Stimulated activated naive CD8-positive, alpha-beta T cell treated with anti-CD3 and anti-CD28 coated beads, Interleukin-15, Interleukin-2, amounts not matched to agents 100 ng/mL and 50 ng/mL, for 24 hours (primary cell): ENCODE measurements at regions not wholly inside any gene's neighbourhood (a gene's known extent, or its start where the extent isn't known, plus 50 kb on each side); places are given as distances from the start of the nearest gene placed in this dataset.
"Not testable (repeated sequence)": the region's sequence is repeated elsewhere in the genome, so short reads cannot be mapped to it uniquely, and the experiment has no call there.

Experiments
- H3K27ac Mint-ChIP-seq: one replicate; pipeline ENCODE4 v1.8.0; 2021; ENCODE audit warnings: mild to moderate bottlenecking, mixed read lengths
- H3K27me3 Mint-ChIP-seq: one replicate; pipeline ENCODE4 v1.8.0; 2021; ENCODE audit warnings: mixed read lengths
- H3K36me3 Mint-ChIP-seq: one replicate; pipeline ENCODE4 v1.8.0; 2021; ENCODE audit warnings: low read depth, mixed read lengths
- H3K4me1 Mint-ChIP-seq: one replicate; pipeline ENCODE4 v1.8.0; 2021; ENCODE audit warnings: low read depth, mixed read lengths
- H3K4me3 Mint-ChIP-seq: one replicate; pipeline ENCODE4 v1.8.0; 2021; ENCODE audit warnings: mild to moderate bottlenecking, mixed read lengths
- H3K9me3 Mint-ChIP-seq: one replicate; pipeline ENCODE4 v1.8.0; 2021; ENCODE audit warnings: mixed read lengths

DNA sequence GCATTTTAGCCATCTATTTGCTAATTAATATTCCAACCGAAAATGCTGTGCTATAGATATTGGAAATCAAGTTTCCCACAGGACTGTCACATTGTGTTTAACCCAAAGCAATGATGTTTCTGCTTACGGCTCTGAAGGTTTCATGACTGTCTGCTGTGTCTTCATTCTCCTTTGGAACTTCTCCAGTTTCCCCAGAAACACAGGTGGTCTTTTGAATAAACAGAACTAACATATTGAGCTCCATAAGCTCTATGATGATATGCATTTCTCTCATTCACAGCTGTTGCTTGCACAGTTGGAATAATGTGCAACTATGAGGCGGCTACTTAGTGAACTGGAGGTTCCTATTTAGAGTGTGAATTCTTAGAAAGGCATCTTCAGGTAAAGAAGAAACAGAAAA, 266.0 kb upstream of the ID4 start:
- no peak overlapping the region for H3K27ac Mint-ChIP-seq
- H3K9me3 Mint-ChIP-seq = peaks cover 8% of the 10 kb centered on the region
- H3K27me3 Mint-ChIP-seq = no peaks in the 10 kb centered on the region
- H3K4me1 Mint-ChIP-seq = no peaks in the 10 kb centered on the region
- no peak overlapping the region for H3K4me3 Mint-ChIP-seq
- no peaks in the 10 kb centered on the region for H3K36me3 Mint-ChIP-seq

- H3K4me1 Mint-ChIP-seq = no peaks in the 10 kb centered on the region
- H3K9me3 Mint-ChIP-seq = peaks cover 4% of the 10 kb centered on the region
- H3K4me3 Mint-ChIP-seq = no peak overlapping the region
- no peaks in the 10 kb centered on the region for H3K36me3 Mint-ChIP-seq
- no peaks in the 10 kb centered on the region for H3K27me3 Mint-ChIP-seq
- H3K27ac Mint-ChIP-seq = no peak overlapping the region
Observed at GRCh38 chr6:19578481-19578880, 258.7 kb upstream of the ID4 start.

DNA sequence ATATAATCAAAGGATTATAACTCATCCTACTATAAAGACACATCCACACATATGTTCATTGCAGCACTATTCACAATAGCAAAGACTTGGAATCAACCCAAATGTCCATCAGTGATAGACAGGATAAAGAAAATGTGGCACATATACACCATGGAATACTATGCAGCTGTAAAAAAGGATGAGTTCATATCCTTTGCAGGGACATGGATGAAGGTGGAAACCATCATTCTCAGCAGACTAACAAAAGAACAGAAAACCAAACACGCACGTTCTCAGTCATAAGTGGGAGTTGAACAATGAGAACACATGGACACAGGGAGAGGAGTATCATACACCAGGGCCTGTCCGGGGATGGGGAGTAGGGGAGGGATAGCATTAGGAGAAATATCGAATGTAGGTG, 253.0 kb upstream of the ID4 start:
- not testable (repeated sequence) for H3K27ac Mint-ChIP-seq, H3K4me1 Mint-ChIP-seq, H3K9me3 Mint-ChIP-seq, H3K4me3 Mint-ChIP-seq, H3K27me3 Mint-ChIP-seq, H3K36me3 Mint-ChIP-seq

DNA sequence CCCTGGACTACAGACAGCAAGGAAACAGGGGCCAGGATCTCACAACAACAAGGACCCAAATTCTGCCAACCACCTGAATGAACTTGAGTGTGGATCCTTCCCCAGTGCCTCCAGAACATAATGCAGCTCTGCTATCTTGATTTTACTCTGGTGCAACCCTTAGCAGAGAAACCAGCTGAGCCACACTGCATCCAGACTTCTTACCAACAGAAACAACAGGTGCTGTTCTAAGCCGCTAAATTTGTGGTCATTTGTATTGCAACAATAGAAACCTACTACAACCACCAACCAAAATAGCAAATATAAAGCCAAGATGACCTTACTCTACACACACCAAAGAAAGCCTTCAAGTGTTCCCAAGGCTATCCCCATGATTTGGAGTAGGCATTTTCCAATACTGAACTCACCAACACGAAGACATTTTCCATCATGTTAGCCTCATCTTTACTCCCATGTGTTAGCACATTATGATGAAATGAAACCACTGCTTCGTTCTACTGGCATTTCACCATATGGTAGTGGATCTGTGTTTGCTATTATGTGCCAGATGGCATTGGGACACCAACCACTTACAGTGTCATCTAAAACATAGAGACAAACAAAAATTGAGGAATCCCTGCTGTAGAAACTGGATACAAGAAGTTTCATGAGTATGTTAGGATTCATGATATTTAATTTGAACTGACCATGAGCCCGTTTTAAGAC, 249.8 kb upstream of the ID4 start:
- Mint-ChIP-seq H3K9me3 (peaks cover 8% of the 10 kb centered on the region), H3K4me3 (no peak overlapping the region), H3K27ac (no peak overlapping the region), H3K36me3 (no peaks in the 10 kb centered on the region), H3K4me1 (no peaks in the 10 kb centered on the region), H3K27me3 (no peaks in the 10 kb centered on the region)

- Mint-ChIP-seq H3K4me1 (no peaks in the 10 kb centered on the region), H3K27me3 (no peaks in the 10 kb centered on the region), H3K27ac (no peak overlapping the region), H3K36me3 (no peaks in the 10 kb centered on the region), H3K9me3 (no peaks in the 10 kb centered on the region), H3K4me3 (no peak overlapping the region)
Observed at GRCh38 chr6:19590501-19591131, 246.6 kb upstream of the ID4 start.

DNA sequence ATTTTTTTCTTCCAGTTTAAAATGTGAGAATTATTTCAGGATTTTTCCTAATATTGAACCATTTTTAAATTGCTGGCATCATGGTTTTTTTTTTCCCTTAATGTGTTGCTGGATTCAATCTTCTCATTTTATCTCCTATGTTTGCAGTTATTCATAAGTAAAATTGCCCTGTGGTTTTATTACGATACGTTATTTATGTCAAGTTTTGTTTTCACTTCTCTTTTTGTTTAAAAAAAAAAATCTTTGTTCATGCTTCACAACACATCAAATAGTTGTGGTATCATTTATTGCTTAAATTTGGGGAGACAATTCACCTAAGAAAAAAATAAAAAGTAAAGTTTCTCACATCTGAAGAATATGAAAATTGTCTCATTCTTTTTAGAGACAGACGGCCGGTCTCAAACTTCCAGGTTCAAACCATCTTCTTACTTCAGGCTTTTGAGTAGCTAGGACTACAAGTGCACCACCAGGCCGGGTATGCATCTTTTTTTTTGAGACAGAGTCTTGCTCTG, 239.3 kb upstream of the ID4 start:
- no peak overlapping the region for H3K27ac Mint-ChIP-seq
- no peak overlapping the region for H3K4me3 Mint-ChIP-seq
- H3K36me3 Mint-ChIP-seq = no peaks in the 10 kb centered on the region
- H3K4me1 Mint-ChIP-seq = no peaks in the 10 kb centered on the region
- no peaks in the 10 kb centered on the region for H3K27me3 Mint-ChIP-seq
- H3K9me3 Mint-ChIP-seq = no peaks in the 10 kb centered on the region

DNA sequence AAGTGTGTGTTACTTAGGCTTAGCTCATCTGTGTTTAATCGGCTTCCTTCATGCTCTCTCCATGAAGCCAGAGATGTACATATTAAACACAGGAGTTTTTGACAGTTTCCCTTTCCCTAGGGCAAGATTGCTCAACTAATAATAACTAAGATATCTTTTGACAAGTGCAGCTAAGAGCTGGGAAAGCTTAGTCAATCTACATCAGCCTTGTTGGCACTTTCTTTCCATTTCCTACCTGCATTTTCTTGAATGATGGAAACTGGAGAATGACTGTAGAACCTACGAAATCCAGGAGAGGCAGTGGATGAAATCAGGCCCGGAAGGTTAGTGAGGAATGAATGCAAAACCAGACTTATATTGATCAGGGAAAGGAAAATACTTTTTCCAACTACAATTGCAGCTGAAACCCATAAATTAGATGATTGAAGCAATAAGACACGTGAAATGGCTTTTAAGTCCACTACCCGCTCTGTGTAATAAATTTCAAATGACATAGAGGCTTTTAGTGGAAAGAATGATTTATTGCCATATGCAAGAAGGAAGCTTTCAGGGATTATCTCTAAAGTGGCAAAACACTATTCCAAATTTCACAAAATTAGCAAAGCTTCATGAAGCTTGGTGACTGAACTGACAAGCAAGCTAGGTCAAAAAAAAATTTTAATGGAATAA, 237.2 kb upstream of the ID4 start:
- Mint-ChIP-seq H3K9me3 (peaks cover 6% of the 10 kb centered on the region), H3K36me3 (no peaks in the 10 kb centered on the region), H3K27me3 (no peaks in the 10 kb centered on the region), H3K4me1 (no peaks in the 10 kb centered on the region), H3K4me3 (no peak overlapping the region), H3K27ac (no peak overlapping the region)

- peaks cover 6% of the 10 kb centered on the region for H3K9me3 Mint-ChIP-seq
- no peaks in the 10 kb centered on the region for H3K36me3 Mint-ChIP-seq
- H3K4me1 Mint-ChIP-seq = no peaks in the 10 kb centered on the region
- no peak overlapping the region for H3K4me3 Mint-ChIP-seq
- H3K27ac Mint-ChIP-seq = no peak overlapping the region
- no peaks in the 10 kb centered on the region for H3K27me3 Mint-ChIP-seq
Observed at GRCh38 chr6:19602434-19603013, 234.6 kb upstream of the ID4 start.

GRCh38 chr6:19603721-19604120, 233.4 kb upstream of the ID4 start:
- H3K4me1 Mint-ChIP-seq = no peaks in the 10 kb centered on the region
- H3K27ac Mint-ChIP-seq = no peak overlapping the region
- peaks cover 6% of the 10 kb centered on the region for H3K9me3 Mint-ChIP-seq
- H3K4me3 Mint-ChIP-seq = no peak overlapping the region
- H3K27me3 Mint-ChIP-seq = no peaks in the 10 kb centered on the region
- no peaks in the 10 kb centered on the region for H3K36me3 Mint-ChIP-seq

DNA sequence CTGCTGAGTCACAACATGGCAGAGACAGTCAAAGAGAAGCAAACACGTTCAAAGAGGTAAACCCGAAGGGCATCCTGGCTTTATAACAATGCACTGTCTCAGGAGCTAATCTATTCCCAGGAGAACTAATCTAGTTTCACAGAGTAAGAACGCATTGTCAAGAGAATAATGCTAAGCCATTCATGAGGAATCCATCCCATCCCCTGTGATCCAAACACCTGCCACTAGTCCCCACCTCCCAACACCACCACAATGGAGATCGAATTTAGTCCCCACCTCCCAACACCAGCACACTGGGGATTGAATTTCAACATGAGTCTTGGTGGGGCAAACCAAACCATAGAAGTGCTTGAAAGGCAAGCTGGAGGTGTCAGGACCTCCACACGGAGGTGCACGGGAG, 231.5 kb upstream of the ID4 start:
- Mint-ChIP-seq H3K4me1 (no peaks in the 10 kb centered on the region), H3K36me3 (no peaks in the 10 kb centered on the region), H3K27me3 (no peaks in the 10 kb centered on the region), H3K27ac (no peak overlapping the region), H3K9me3 (peaks cover 6% of the 10 kb centered on the region), H3K4me3 (no peak overlapping the region)

DNA sequence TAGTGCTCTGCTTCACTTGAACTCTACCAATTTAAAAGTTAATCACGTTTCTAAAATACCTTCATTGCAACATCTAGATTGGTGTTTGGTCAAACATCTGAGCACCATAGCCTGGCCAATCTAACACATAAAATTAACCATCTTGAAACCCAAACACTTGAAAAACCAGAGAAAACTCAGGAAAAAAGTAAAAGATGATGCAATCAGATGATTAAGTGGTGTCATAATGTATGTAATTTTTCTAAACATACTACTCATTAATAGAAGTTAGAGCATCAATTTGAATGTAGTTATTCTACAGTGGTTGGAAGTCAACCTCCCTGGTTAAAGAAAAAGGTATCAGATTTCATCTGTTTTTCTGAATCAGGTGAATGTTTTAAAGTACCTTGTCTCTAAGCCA, 228.6 kb upstream of the ID4 start:
- peaks cover 9% of the 10 kb centered on the region for H3K9me3 Mint-ChIP-seq
- no peaks in the 10 kb centered on the region for H3K4me1 Mint-ChIP-seq
- no peak overlapping the region for H3K4me3 Mint-ChIP-seq
- no peak overlapping the region for H3K27ac Mint-ChIP-seq
- no peaks in the 10 kb centered on the region for H3K36me3 Mint-ChIP-seq
- H3K27me3 Mint-ChIP-seq = no peaks in the 10 kb centered on the region

DNA sequence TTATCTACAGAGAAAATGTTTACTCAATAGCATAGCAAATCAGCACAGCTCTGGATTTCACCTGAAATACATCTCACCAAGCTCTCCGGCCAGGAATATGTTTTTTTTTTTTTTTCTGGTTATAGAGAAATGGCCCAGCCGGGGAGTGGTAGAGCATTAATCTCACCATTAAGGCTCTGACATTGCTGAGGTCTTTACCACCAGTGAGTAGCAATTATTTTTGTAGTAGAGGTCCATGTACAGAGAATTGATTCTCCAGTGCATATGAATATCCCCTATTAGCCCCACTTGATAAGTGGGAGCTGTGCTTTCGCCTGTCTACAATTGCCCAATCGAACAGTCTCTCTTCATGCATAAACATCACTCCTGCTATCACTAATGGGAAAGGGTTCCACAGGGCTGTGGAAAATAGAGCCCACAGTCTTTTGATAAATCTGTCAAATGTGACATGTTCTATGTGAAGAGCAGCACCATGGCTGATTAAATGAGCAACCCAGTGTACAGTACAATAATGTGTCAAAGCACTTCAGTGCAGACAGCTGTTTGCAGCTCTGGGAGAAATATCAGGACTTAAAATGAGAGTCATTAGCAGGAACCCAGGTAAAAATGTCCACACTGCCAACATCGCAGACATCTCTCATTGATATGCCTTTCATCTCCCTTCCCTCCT, 227.1 kb upstream of the ID4 start:
- Mint-ChIP-seq H3K4me3 (no peak overlapping the region), H3K27me3 (no peaks in the 10 kb centered on the region), H3K27ac (no peak overlapping the region), H3K36me3 (no peaks in the 10 kb centered on the region), H3K9me3 (peaks cover 4% of the 10 kb centered on the region), H3K4me1 (no peaks in the 10 kb centered on the region)

- peaks cover 17% of the 10 kb centered on the region for H3K9me3 Mint-ChIP-seq
- H3K4me3 Mint-ChIP-seq, H3K4me1 Mint-ChIP-seq, H3K27ac Mint-ChIP-seq, H3K36me3 Mint-ChIP-seq, H3K27me3 Mint-ChIP-seq: not testable (repeated sequence)
Observed at GRCh38 chr6:19612672-19613466, 224.3 kb upstream of the ID4 start.

DNA sequence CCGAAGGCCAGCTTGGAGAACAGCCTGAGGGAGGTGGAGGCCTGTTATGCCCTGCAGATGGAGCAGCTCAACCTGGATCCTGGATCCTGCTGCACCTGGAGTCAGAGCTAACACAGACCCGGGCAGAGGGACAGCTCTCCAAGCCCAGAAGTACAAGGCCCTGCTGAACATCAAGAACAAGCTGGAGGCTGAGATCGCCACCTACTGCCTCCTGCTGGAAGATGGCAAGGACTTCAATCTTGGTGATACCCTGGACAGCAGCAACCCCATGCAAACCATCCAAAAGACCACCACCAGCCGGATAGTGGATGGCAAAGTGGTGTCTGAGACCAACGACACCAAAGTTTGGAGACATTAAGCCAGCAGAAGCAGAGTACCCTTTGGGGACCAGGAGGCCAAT, 223.5 kb upstream of the ID4 start:
- Mint-ChIP-seq H3K4me1 (no peaks in the 10 kb centered on the region), H3K27ac (no peak overlapping the region), H3K36me3 (no peaks in the 10 kb centered on the region), H3K27me3 (no peaks in the 10 kb centered on the region), H3K4me3 (no peak overlapping the region), H3K9me3 (peaks cover 20% of the 10 kb centered on the region)
